ENCODE measurements at regions not wholly inside any gene's neighbourhood (a gene's known extent, or its start where the extent isn't known, plus 50 kb on each side); places are given as distances from the start of the nearest gene placed in this dataset.

DNA sequence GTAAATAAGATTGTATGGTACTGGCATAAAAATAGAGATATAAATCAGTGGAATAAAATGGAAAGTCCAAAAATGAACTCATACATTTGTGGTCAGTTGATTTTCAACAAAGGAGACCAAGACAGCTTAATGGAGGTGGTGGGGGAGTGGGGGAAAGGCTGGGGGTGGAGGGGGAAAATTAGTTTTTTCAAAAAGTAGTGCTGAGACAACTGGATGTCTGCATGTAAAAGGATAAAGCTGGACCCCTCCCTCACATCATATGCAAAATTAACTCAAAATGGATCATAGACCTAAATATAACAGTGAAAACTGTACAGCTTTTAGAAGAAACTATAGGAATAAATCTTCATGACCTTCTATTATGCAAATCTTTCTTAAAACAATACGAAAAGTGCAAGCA, 107.0 kb downstream of the HMHB1 start:
- H3K4me3 Mint-ChIP-seq = no peak overlapping the region
- no peak for DNase-seq (ENCODE audit: extremely low spot score, unreplicated experiment)
- peaks cover 6% of the 10 kb centered on the region for H3K27me3 Mint-ChIP-seq
- TF ChIP-seq, protein P1, sequence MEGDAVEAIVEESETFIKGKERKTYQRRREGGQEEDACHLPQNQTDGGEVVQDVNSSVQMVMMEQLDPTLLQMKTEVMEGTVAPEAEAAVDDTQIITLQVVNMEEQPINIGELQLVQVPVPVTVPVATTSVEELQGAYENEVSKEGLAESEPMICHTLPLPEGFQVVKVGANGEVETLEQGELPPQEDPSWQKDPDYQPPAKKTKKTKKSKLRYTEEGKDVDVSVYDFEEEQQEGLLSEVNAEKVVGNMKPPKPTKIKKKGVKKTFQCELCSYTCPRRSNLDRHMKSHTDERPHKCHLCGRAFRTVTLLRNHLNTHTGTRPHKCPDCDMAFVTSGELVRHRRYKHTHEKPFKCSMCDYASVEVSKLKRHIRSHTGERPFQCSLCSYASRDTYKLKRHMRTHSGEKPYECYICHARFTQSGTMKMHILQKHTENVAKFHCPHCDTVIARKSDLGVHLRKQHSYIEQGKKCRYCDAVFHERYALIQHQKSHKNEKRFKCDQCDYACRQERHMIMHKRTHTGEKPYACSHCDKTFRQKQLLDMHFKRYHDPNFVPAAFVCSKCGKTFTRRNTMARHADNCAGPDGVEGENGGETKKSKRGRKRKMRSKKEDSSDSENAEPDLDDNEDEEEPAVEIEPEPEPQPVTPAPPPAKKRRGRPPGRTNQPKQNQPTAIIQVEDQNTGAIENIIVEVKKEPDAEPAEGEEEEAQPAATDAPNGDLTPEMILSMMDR (conservative IDR thresholded peaks at IDR 0.05) = no peak
- no peaks in the 10 kb centered on the region for H3K36me3 Mint-ChIP-seq
- H3K27ac Mint-ChIP-seq = no peak overlapping the region
- peaks cover 22% of the 10 kb centered on the region for H3K4me1 Mint-ChIP-seq (ENCODE audit: unreplicated experiment)
- H3K9me3 Mint-ChIP-seq = no peaks in the 10 kb centered on the region

DNA sequence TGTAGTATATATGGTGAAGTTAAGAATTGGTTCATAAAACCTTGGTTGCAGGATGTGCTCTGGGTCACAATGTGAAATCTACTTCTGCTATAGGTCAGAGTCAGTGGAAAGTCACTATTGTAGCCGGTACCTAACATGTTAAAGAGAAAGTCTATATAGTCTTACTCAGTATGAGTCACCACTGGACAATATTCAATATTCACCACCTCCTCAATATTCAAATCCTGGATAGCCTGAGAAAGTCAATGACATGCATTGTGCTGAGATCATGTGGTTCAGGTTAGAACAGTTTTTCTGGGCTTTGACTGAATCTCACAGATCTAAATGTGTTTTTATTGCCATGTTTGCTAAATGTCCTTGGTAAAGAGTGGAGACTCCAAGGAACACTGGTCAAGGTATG, 108.8 kb downstream of the HMHB1 start:
- Mint-ChIP-seq H3K27ac (no peak overlapping the region), H3K4me3 (no peak overlapping the region), H3K4me1 (ENCODE audit: unreplicated experiment) (peaks cover 11% of the 10 kb centered on the region), H3K9me3 (no peaks in the 10 kb centered on the region), H3K36me3 (no peaks in the 10 kb centered on the region), H3K27me3 (peaks cover 6% of the 10 kb centered on the region)
- TF ChIP-seq, protein P1 (conservative IDR thresholded peaks at IDR 0.05) = no peak
- DNase-seq (ENCODE audit: extremely low spot score, unreplicated experiment) = no peak

DNA sequence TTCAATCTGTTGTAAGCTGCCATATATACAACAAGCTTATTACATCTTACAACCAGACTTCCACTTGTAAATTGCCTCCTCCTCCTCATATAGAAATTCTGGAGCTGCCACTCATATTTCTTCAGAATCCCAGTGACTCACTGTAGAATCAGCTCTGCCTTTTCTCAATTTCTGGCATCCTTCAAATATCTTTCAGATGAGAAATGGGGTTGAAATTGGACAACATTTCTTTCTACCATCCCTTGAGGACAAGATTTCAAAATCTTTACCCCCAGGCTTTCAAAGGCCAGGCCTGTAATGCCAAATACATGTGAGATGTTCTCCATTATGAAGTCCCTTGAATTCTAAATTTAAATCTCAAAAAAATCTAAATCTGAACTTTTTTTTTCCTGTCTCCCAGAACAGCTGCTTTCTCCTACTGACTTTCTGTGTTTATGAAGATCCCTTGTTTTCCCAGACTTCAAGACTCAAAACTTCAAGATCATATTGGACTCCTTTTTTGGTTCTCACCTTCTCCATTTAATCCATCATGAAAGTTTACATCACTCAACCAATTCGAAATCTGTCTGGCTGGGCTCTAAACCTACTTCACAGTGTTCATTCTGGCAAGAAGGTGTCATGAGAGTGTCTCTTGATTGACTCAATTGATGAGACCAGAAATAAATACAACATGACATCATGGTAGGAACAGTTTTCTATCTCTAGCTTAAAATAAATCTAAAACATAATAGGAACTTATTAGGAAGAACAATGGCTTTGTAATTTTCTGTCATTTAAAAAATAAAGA, 109.8 kb downstream of the HMHB1 start:
- Mint-ChIP-seq H3K9me3 (no peaks in the 10 kb centered on the region), H3K4me1 (ENCODE audit: unreplicated experiment) (peaks cover 11% of the 10 kb centered on the region), H3K27me3 (peaks cover under 1% of the 10 kb centered on the region), H3K27ac (no peak overlapping the region), H3K4me3 (no peak overlapping the region), H3K36me3 (no peaks in the 10 kb centered on the region)
- no peak for DNase-seq (ENCODE audit: extremely low spot score, unreplicated experiment)
- TF ChIP-seq, protein P1 (conservative IDR thresholded peaks at IDR 0.05) = no peak

DNA sequence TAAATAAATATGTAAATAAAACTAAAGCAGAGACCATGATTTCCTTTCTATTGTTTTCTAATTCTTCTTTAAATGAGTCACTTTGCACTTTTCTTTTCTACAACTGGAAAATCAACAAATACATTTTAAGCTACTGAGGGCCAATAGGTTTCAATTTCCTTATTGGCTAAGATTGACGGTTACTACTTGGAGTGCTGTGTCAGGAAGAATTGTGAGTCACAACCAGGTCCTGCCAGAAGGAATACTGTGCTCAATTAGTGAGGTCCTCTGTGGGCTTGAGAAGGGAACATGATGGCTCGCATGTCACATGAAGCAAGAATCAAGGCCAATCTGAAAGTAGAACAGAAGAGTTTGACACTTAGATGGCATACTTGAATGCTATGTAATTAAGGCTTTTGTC, 110.8 kb downstream of the HMHB1 start:
- Mint-ChIP-seq H3K4me3 (no peak overlapping the region), H3K4me1 (ENCODE audit: unreplicated experiment) (peaks cover 11% of the 10 kb centered on the region), H3K36me3 (no peaks in the 10 kb centered on the region), H3K27me3 (no peaks in the 10 kb centered on the region), H3K9me3 (no peaks in the 10 kb centered on the region), H3K27ac (peak overlapping the region; percentile 8)
- DNase-seq (ENCODE audit: extremely low spot score, unreplicated experiment) = no peak
- TF ChIP-seq, protein P1 (conservative IDR thresholded peaks at IDR 0.05) = no peak

DNA sequence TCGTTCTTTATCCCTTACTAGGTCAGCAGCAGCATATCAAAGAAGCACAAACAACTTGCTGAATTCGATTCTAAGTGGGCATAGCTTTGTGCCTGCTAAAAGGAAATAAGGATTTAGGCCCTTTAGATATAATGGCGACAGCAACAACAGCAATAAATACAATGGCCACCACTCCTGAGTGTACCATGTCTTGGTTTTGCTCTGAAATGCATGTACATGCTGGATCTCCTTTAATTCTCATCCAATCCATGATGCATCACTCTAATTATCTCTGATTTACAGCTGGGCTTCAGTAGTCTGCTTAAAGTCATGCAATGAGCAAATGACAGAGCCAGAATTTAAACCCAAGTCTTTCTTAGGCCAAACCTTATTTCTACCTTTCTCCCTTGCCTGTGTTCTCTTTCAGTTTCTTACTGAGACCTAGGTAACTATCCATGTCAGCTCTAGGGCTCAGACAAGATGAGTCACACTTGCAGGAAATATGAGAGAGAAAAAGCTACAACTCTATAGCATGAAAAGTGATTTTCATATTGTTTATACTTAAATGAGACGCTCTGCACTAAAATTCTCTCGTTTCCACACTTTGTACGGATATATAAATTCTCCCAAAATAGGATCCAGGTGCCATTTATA, 111.8 kb downstream of the HMHB1 start:
- TF ChIP-seq, protein P1 (conservative IDR thresholded peaks at IDR 0.05) = no peak
- peaks cover 11% of the 10 kb centered on the region for H3K4me1 Mint-ChIP-seq (ENCODE audit: unreplicated experiment)

More for the DNA sequence above, 111.8 kb downstream of the HMHB1 start:
- DNase-seq (ENCODE audit: extremely low spot score, unreplicated experiment) = no peak
- H3K27ac Mint-ChIP-seq = no peak overlapping the region
- H3K27me3 Mint-ChIP-seq = no peaks in the 10 kb centered on the region
- no peak overlapping the region for H3K4me3 Mint-ChIP-seq
- H3K36me3 Mint-ChIP-seq = no peaks in the 10 kb centered on the region
- no peaks in the 10 kb centered on the region for H3K9me3 Mint-ChIP-seq

Data from type B pancreatic cell (in vitro differentiated cells).